ENCODE measurements at regions not wholly inside any gene's neighbourhood (a gene's known extent, or its start where the extent isn't known, plus 50 kb on each side); places are given as distances from the start of the nearest gene placed in this dataset.

- Histone ChIP-seq H3K4me3 (no peak overlapping the region), H3K36me3 (no peaks in the 10 kb centered on the region), H3K27ac (no peak overlapping the region), H3K9me3 (no peaks in the 10 kb centered on the region), H3K4me1 (no peaks in the 10 kb centered on the region), H3K27me3 (no peaks in the 10 kb centered on the region)
- intact Hi-C loops (cut with DNase I; ENCODE audit: low total_unique reads): no loop called here
- DNase-seq: no peak
- no peak for TF ChIP-seq CTCF (IDR thresholded peaks at IDR 0.05)
Measured at GRCh38 chr6:48628316-48628715, 517.3 kb upstream of the PTCHD4 start.

- DNase-seq: no peak
- Histone ChIP-seq H3K27ac (no peak overlapping the region), H3K27me3 (no peaks in the 10 kb centered on the region), H3K36me3 (no peaks in the 10 kb centered on the region), H3K9me3 (no peaks in the 10 kb centered on the region), H3K4me3 (no peak overlapping the region), H3K4me1 (no peaks in the 10 kb centered on the region)
- intact Hi-C loops (cut with DNase I; ENCODE audit: low total_unique reads): no loop called here
- TF ChIP-seq CTCF (IDR thresholded peaks at IDR 0.05): no peak
Measured at GRCh38 chr6:48626421-48626820, 515.4 kb upstream of the PTCHD4 start.

GRCh38 chr6:48624631-48625030 lies 513.6 kb upstream of the PTCHD4 start:
- H3K27me3 ChIP-seq: no peaks in the 10 kb centered on the region
- intact Hi-C loops (cut with DNase I; ENCODE audit: low total_unique reads): no loop called here
- H3K4me3 ChIP-seq: no peak overlapping the region
- H3K27ac ChIP-seq: no peak overlapping the region
- H3K9me3 ChIP-seq: no peaks in the 10 kb centered on the region
- no peak for DNase-seq
- no peaks in the 10 kb centered on the region for H3K4me1 ChIP-seq
- no peak for TF ChIP-seq CTCF (IDR thresholded peaks at IDR 0.05)
- H3K36me3 ChIP-seq: no peaks in the 10 kb centered on the region

DNA sequence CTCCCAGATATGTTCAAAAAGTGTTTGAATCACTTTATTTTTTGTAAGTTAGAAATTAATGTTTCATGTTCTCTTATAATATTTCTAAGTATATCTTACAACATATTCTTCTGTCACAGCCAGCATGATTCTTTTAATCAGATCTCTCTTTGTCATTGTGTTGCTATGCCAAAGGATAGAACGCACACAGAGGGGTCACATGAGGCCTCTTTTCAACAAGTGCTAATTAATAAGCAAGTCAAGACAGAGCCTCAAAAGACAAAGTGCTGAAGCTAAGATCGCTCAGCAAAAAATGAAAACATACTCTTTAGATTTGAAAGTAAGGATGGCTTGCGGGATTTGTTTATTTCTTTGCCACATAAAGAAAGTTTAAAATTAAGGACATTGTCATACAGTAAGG lies 508.8 kb upstream of the PTCHD4 start:
- no peaks in the 10 kb centered on the region for H3K4me1 ChIP-seq
- no peaks in the 10 kb centered on the region for H3K36me3 ChIP-seq
- no peaks in the 10 kb centered on the region for H3K27me3 ChIP-seq
- TF ChIP-seq CTCF (IDR thresholded peaks at IDR 0.05): no peak
- no peak for DNase-seq
- H3K9me3 ChIP-seq: no peaks in the 10 kb centered on the region
- no peak overlapping the region for H3K4me3 ChIP-seq
- intact Hi-C loops (cut with DNase I; ENCODE audit: low total_unique reads): no loop called here
- H3K27ac ChIP-seq: no peak overlapping the region

GRCh38 chr6:48615041-48615440 lies 504.0 kb upstream of the PTCHD4 start:
- intact Hi-C loops (cut with DNase I; ENCODE audit: low total_unique reads): no loop called here
- H3K4me1 ChIP-seq: no peaks in the 10 kb centered on the region
- no peaks in the 10 kb centered on the region for H3K36me3 ChIP-seq
- no peaks in the 10 kb centered on the region for H3K27me3 ChIP-seq
- no peak for DNase-seq
- H3K9me3 ChIP-seq: no peaks in the 10 kb centered on the region
- H3K4me3 ChIP-seq: no peak overlapping the region
- H3K27ac ChIP-seq: no peak overlapping the region
- TF ChIP-seq CTCF (IDR thresholded peaks at IDR 0.05): no peak

GRCh38 chr6:48614326-48614725 lies 503.3 kb upstream of the PTCHD4 start:
- Histone ChIP-seq H3K27ac (no peak overlapping the region), H3K9me3 (no peaks in the 10 kb centered on the region), H3K4me1 (no peaks in the 10 kb centered on the region), H3K27me3 (no peaks in the 10 kb centered on the region), H3K4me3 (no peak overlapping the region), H3K36me3 (no peaks in the 10 kb centered on the region)
- no peak for TF ChIP-seq CTCF (IDR thresholded peaks at IDR 0.05)
- no peak for DNase-seq
- intact Hi-C loops (cut with DNase I; ENCODE audit: low total_unique reads): no loop called here
